PFSK-1 (cell line): ENCODE measurements at regions not wholly inside any gene's neighbourhood (a gene's known extent, or its start where the extent isn't known, plus 50 kb on each side); places are given as distances from the start of the nearest gene placed in this dataset.

Experiments used
- FOXP2 ChIP-seq: optimal IDR thresholded peaks from 2 replicates; pipeline ENCODE3; 2011; ENCODE audit warnings: borderline replicate concordance, control low read depth, inconsistent platforms; ENCODE audit not compliant: insufficient read depth; ENCODE audit errors: extremely low read length, extremely low read depth
- POLR2AphosphoS5 ChIP-seq: IDR thresholded peaks from 2 replicates; pipeline ENCODE4 v1.6.1; 2012; ENCODE audit warnings: low read depth, mild to moderate bottlenecking, control low read depth, low read length, moderate library complexity
- SIN3A ChIP-seq: IDR thresholded peaks from 2 replicates; pipeline ENCODE4 v1.6.1; 2012; ENCODE audit warnings: mild to moderate bottlenecking, low read length, moderate library complexity, borderline replicate concordance; ENCODE audit not compliant: insufficient read depth
- TAF1 ChIP-seq: IDR thresholded peaks from 2 replicates; pipeline ENCODE4 v1.6.1; 2012; ENCODE audit warnings: low read length, control low read depth, borderline replicate concordance; ENCODE audit not compliant: insufficient read depth
- TF ChIP-seq, protein P1 (sequence below), 2 experiments: IDR thresholded peaks; 2 replicates each; pipeline versions ENCODE4 v1.6.1 to v1.8.0; 2011 to 2012; ENCODE audit warnings: low read depth in 2 of 2, low read length in 2 of 2, control low read depth in 1 of 2, inconsistent platforms in 1 of 2, mild to moderate bottlenecking in 1 of 2, moderate library complexity in 1 of 2; ENCODE audit not compliant: insufficient read depth in 1 of 2

DNA sequence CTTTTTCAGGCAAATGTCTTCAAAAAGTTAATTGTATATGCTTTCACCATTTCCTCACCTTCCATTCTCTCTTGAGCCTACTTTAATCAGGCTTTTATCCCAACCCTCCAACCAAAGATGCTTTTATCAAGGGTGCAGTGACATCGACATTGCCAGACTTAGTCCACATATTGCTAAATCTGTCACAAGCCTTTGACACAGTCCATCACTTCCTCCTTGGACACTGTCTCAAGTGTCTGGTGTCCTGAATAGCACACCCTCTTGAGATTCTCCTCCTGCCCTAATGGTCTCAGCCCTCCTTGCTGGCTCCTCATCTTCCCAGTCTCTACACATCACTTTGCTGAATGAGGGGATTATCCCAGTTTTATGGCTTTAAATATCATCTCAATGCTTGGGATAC is 147.5 kb upstream of the SLC39A10 start:
- TF ChIP-seq POLR2AphosphoS5 (no peak), TAF1 (no peak), SIN3A (no peak), FOXP2 (no peak)
- TF ChIP-seq, protein P1, sequence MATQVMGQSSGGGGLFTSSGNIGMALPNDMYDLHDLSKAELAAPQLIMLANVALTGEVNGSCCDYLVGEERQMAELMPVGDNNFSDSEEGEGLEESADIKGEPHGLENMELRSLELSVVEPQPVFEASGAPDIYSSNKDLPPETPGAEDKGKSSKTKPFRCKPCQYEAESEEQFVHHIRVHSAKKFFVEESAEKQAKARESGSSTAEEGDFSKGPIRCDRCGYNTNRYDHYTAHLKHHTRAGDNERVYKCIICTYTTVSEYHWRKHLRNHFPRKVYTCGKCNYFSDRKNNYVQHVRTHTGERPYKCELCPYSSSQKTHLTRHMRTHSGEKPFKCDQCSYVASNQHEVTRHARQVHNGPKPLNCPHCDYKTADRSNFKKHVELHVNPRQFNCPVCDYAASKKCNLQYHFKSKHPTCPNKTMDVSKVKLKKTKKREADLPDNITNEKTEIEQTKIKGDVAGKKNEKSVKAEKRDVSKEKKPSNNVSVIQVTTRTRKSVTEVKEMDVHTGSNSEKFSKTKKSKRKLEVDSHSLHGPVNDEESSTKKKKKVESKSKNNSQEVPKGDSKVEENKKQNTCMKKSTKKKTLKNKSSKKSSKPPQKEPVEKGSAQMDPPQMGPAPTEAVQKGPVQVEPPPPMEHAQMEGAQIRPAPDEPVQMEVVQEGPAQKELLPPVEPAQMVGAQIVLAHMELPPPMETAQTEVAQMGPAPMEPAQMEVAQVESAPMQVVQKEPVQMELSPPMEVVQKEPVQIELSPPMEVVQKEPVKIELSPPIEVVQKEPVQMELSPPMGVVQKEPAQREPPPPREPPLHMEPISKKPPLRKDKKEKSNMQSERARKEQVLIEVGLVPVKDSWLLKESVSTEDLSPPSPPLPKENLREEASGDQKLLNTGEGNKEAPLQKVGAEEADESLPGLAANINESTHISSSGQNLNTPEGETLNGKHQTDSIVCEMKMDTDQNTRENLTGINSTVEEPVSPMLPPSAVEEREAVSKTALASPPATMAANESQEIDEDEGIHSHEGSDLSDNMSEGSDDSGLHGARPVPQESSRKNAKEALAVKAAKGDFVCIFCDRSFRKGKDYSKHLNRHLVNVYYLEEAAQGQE (IDR thresholded peaks at IDR 0.05; ENCODE audit: insufficient read depth in 1 of 2, low read depth in 2 of 2, low read length in 2 of 2), result no peak
